Stimulated activated CD8-positive, alpha-beta memory T cell treated with anti-CD3 and anti-CD28 coated beads, Interleukin-15, amount 100 ng/mL, for 4 hours (primary cell): ENCODE measurements at regions not wholly inside any gene's neighbourhood (a gene's known extent, or its start where the extent isn't known, plus 50 kb on each side); places are given as distances from the start of the nearest gene placed in this dataset.

Experiments
- DNase-seq, 2 donors: peaks; one replicate each; pipeline ENCODE4 v3.0.0-alpha.2; 2020; ENCODE audit warnings: low read depth in 2 of 2

DNA sequence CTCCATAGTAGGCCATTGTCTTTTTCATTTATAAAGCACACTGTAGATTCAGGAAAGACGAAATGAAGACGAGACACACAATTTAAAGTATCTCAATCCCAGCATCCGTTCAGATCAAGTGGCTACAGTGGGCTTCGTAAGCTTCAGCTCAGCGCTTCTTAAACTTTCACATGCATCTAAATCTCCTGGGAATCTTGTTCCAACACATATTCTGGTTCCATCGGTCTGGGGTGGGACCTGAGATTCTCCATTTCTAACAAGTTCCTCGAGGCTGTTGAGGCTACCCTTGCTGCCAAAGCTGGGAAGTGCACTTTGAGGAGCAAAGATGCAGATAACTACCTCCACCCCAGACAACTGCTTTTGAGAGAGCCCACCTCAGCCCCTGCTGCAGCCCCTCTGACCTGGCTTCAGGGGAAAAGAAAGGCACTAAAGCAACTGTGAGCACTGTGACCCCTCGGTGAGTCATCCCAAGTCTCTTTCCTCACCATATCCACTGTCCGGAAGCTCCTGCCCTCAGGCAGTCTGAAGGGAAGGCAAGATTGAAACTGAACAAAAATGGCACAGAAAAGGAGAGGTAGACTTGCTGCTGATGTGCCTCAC is 201.1 kb upstream of the FBXO11 start:
- no peak for DNase-seq

DNA sequence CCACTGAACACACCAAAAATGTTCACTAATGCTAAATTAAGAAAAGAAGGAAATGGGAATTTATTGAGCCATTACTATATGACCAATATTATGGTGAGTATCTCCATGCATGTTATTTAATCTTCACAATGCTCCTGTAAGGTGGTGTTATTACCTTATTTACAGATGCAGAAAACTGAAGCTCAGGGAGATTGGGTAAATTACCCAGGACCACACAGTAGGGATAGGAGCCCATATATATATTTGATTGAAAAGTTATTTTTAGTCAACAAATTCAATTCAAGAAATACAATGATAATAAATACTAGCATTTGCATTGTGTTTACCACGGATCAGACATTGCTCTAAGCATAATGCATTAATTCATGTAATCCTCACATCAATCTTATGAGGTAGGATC is 202.2 kb upstream of the FBXO11 start:
- DNase-seq: no peak

DNA sequence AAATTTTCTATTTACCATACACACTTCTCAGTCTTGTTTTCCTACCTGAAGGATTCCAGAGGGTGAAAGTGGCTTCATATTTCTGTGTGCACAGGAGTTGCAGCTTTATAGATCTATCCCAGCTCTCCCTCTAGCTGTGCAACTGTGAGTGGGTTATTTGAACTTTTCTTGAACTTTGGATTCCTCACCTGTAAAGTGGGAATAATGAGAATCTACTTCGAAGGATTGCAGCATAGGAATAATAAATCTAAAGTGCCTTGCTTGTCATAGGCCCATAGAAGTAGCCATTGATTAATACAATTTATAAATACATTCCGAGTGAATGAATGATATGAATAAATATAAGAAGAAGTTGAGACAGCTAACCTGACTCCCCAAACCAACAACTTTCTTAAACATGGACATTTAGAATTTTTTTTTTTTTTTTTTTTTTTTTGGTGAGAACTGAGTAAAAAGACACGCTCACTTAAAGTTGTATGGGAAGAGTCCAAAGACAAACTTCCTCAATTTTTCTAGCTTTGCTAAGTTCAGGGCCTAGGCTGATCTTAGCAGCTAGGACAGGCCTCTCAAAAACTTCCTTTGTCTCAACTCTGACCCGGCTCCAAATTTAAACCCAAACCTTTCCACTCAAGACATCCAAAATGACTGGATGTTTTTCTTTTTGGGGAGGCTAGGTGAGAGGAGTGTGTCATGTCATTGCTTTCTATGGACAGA is 203.3 kb upstream of the FBXO11 start:
- no peak for DNase-seq

DNA sequence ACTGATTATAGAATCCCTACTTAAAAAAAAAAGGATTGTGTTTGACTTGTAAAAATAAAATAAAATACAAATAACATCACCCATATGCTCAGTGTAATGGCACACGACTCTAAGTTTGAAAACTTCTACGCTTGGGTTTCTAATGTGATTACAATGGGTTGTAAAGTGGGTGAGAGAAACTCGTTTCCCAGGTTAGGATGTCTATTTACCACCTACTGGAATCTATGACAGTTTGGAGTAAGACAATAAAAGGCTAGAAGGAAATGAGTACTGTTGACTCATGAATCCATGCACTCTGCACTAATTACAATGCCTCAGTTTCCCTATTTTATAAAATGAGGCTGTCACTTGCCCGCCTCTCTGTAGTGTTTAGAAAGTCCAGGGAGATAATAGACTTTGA is 204.0 kb upstream of the FOXN2 start:
- DNase-seq: no peak

DNA sequence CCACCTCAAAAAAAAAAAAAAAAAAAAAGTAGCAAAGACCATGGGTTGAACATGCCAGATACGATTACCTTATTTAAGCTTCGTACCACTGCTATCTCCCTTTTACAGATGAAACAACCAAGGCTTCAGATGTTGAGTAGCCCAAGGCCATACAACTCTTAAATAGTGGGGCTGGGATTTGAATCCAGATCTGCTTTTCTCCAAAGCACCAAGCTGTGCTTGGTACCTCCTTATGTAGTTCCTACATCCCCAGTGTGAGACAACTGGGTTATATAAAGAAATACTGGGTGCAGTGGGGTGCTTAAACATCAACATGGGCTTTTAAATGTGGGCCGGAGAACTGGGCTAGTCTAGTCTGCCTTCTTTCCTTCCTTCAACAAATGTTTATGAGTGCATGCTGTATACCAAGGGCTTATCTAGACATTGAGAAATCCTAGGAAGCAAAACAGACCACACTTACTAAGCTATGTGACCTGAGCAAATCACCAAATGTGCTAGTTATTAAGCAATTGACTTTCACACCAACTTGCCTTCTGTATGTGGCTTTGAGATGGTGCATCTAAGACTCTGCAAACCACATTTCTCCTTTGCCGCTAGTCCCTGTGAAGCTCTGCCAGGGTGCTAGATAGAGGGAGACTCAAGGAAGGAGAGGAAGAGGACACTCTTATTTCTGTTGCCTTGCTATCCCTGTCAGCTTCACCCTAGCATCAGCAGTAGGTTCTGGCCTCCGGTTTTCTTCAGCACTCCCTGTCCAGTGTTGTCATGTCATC is 201.4 kb upstream of the FOXN2 start:
- no peak for DNase-seq

DNA sequence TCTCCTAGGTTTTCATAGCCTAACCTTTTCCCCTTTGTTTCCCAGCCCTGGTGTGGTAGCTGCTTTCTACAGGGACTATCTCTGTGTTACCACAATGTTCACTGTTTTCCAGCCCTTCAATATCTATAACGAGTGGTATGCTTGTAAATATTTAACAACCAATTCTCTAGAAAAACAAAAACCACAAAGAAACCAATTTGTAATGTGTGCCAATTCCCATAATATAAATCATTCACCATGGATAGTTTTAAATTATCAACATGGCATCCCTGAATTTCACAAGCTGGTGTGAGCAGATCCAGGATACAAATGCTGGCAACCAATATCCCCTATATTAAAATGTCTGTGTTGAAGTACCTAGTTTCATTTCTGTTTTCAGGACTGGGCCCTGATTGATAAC is 200.7 kb upstream of the FOXN2 start:
- DNase-seq: no peak

DNA sequence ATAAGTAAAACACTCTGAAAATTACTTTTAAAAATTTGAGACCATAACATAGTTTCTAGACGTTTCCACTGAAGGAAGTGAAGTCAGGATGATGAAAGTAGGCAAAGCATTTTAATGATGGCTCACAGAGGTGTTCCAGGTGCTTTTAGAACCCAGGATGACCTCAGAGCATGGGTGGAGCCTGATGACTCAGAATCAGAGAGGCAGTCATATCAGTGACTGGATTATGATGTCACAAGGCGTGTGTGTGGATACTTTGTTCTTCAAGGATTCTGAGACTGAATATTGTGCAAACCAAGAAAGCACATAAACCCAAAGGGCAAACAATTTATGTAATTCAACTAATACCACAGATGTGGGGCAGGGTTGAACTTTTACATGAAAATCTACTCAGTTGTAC is 200.2 kb upstream of the FOXN2 start:
- DNase-seq: peak in 1 of 2 donors; percentile 55

DNA sequence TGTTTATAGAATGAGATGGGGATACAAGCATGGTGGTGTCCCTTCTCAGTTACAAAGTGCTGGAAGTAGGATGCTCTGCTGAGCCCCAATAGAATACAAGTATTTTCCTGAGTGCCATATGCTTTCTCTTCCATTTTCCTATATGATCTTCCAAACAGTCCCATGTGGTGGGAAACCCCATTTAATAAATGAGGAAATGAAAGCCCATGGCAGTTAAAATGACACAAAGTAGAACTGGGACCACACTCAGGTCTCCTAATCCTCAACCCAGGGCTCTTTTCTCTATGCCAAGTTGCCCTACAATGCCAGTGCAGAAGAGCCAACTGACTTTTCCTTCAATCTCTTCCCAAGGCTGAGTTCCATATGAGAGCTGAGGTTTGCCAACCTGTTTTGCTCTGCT is 198.0 kb upstream of the FOXN2 start:
- no peak for DNase-seq

DNA sequence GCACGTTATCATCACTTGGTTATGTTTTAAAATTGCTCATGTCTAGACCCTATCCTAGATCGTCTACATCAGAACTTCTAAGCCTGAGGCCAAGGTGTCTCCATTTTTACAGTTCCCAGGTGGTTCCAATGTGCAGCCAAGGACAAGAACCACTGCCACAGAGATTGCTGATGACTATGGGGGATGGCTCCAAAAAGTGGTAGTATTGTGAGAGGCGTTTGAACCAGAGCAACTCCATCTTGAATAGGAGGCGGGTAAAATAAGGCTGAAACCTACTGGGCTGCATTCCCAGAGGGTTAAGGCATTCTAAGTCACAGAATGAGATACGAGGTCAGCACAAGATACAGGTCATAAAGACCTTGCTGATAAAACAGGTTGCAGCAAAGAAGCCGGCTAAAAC is 195.6 kb upstream of the FOXN2 start:
- no peak for DNase-seq

DNA sequence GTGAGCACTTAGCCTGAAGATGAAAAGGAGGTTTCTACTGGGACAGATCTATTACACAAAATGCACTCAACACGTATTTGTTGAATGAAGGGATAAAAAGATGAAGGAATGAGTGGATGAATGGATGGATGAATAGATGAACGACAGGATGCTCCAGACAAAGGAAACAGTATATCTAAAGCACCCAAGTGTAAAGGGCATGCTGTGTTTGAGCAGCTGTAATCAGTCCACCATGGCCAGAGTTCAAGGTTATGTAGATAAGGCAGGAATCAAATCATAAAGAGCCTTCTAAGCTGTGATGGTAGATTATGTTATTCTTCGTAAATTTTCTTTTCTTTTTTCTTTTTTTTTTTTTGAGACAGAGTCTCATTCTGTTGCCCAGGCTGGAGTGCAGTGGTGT is 194.4 kb upstream of the FOXN2 start:
- no peak for DNase-seq

DNA sequence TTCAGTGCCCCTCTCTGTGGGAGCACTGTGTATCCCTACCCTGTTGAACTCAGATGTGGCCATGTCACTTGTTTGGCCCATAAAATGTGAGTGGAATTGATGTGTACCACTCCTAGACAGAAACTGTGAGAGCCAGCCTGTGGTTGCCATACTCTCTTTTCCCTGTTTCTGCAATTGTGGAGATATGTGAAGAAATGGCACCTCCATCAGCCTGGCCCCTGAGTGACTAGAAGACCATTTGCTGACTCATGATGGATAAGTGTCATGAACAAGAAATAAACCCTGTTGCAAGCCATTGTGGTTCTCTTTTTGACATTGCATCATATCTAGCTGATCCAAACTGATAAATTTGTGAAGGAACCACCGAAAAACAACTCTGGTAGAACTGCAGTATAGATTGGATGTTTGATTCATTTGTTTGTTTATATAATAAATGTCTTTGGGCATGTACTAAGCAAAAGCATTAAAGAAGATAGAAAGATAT is 193.7 kb upstream of the FOXN2 start:
- no peak for DNase-seq

DNA sequence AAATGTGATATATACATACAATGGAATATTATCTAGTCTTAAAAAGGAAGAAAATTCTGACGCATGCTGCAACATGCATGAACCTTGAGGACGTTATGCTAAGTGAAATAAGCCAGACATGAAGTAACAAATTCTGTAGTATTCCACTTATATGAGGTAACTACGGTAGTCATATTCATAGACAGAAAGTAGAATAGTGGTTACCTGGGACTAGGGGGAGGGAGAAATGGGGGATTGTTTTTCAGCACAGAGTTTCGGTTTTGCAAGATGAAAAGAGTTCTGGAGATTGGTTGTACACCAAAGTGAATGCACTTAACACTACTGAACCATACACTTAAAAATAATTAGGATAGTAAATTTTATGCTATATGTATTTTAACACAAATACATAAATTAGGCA is 192.3 kb upstream of the FOXN2 start:
- DNase-seq: no peak

DNA sequence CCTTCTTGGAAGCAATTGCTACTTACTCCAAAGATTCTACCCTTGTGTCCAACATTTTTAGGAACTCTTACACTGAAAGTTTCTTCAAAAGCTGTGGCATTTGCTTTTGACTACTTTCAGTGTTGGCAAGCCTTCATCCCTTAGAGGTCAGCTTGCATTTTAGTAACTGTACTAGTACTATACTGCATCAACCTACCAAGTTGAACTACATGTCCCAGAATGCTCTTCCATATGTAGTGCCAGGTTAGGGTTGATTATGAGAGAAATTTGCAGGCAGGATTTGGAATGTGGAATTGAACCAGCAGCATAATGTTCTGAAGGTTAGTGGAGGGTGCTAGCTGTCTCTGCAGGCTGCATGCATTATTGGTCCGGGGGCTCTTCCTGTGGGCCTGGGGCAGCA is 189.9 kb upstream of the FOXN2 start:
- DNase-seq: no peak

DNA sequence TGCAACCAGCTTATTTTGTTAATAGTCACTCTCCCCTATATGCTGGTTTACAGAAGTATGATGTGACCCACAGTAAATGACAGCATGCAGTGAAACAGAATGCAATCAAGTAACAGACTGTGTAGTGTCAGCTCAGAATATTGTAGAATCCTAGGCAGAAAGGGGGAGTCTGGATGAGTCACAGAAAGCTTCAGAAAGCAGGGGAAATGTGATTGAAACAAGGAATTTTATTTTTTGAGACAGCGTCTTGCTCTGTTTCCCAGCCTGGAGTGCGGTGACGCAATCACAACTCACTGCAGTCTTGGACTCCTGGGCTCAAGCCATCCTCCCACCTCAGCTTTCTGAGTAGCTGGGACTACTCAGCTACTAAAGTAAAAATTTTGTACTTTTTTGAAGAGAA is 188.3 kb upstream of the FOXN2 start:
- DNase-seq: no peak

DNA sequence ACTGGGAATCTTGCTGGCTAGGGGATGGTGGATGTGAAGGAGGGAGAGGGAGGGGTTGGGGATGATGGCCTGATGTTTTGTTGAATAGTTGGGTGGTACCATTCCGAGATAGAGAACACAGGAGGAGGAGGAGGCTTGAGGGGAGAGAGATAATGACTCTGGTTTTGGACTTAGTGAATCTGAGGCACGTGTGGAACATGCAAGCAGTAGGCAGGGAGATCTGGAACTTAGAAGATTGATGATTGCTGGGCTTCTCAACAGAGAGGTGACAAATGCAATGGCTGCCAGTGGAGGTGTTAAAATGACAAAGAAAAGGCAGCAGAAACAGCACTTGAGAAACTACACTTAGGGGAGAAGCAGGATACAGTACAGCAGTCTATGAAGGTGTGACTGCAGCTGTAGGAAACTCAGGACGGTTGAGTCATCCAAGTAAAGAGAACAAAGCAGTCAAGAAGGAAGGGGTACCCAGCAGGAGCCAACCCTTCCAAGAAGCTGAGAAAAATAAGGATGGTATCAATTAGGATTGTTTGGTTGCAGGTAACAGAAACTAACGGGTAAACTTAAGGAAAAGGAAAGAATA is 186.8 kb upstream of the FOXN2 start:
- no peak for DNase-seq

DNA sequence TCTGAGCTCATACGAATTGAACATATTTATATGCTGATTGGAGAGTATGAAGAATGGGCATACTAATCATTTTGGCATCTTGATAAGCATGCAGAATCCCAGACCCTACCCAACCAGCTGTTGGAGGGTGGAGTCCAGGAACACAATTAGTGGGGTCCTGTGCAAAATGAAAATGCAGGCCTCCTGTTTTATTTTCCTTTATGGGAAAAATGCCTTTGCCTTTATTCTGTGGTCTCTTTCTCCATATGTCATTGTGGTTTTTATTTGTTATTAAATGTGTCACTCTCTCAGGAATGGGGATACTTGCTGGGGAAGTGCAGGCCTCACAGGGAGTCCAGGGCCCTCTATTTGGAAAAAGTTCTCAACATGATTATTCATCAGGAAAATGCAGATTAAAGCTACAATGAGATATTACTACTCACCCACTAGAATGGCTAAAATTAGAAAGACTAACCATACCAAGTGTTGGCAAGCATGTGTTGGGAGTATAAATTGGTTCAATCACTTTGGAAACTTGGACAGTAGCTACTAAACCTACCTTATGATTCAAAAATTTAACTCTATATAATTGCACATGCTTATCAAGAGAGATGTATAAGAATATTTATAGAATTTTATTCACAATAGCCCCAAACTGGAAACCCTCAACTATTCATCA is 185.1 kb upstream of the FOXN2 start:
- no peak for DNase-seq

DNA sequence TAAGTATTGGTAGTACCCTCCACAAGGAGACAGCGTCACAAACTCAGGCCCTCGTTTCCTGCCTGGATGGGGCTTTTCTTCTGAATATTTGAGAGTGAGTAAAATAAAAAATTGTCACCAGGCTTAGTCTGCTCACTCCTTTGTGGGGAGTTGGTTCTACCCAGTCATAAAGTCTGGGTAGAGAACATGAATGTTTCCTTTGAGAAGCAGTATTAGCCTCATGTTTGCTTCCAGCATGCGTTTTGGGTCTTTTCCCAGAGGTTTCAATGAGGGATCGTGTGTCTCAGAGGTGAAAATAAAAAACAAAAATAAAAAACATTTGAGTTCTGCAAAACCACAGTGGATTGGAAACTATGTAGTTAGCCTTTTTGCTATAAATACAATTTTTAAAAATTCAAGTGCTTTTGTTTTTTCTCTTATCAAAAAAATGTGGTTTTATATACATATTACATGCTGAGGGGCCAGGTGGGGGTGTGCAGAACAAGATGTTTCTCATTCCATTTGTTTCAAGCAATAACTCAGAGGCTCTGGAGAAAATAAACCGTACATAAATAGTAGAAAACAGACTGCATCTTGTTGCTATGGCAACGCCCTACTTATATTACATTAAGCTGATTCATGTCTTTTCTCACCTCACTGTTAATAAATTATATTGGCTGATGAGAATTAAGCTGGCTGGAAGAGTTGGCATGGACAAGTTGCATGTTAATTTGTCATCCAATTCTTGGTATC is 182.8 kb upstream of the FOXN2 start:
- no peak for DNase-seq

DNA sequence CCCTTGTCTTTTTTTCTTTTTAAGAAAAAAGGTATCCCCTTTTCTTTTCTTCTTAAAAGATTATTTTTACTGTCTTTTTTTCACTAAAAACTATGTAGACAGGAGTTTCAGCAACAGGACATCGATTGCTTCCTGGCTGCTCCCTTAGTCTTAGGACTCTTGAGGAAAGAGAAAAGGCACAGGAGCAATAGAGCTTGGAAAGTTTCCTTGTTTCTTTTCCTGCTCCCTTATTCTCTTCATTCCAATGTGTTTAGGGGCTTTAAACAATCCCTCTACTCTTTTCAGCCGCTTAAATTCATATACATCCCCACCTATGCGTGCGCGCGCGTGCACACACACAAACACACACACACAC is 182.2 kb upstream of the FOXN2 start:
- DNase-seq: no peak

DNA sequence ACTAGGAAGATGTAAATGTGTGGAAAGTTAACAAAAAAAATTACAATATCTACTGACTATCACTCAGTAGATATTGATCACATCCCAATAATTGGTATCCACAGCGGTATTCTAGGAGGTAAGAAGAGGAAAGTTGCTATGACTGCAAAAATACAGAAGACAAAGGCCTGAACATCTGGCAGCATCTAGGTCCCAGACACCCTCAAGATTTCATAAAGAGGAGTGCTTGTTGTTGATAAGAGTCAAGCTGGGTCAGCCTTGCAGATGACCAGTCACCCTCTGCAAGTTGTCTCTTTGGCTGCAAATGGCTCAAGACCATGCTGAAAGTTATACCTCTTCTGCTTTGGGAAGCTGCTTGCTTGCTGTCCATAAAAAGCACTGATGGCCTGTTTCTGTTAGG is 179.8 kb upstream of the FOXN2 start:
- no peak for DNase-seq

DNA sequence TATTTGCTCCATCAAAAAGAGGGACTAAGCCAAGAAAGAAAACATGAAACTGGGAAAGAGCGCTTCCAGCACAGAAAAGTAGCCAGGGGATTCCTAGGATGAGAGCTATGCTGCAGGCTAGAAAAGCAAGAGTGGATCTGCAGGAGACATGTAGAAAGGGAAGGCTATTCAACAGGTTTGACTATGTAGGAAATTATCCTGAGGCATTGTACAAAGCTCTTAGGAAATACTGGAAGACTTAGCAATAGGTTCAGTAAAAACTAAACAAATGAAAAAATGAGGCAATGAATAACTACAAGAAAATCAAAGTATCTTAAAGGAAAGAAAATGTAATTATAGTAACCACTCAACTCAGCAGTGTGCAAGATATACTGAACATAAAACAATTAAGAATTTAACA is 178.7 kb upstream of the FOXN2 start:
- DNase-seq: no peak

DNA sequence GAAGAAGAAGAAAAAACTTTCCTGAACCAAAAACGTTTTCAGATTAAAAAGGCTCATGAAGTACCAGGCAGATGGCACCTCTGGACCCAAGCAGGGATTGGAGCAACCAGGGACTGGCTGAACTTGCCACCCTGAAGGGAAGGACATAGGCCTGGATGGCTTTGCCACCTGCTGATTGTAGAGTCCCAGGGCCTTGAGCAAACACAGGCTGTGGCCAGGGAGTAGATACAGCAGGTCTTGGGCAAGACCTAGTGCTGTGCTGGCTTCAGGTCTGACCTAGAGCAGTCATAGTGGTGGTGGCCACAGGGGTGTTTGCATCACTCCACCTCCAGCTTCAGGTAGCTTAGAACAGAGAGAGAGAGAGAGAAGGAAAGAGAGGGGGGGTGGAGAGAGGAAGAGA is 176.7 kb upstream of the FOXN2 start:
- no peak for DNase-seq

DNA sequence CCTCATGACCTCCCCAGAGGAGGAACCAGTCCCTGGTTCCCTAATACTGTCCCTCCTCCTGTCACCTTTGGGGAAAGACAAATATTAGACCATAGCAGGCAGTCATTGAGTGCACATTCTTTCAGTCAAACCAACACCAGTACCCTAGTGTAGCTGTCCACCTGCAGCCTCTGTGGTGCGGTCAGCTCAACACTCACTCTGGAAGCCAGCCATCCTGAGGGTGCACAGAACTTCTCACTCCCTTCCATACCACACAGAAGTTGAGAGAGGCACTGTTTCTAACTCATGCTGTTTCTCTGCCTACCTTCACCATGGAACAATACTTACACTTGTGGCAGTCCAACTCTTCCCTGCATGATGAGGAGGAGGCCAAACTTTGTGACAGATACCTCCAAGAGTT is 175.6 kb upstream of the FOXN2 start:
- no peak for DNase-seq
